Midbrain (tissue), 1 donor: ENCODE measurements at regions not wholly inside any gene's neighbourhood (a gene's known extent, or its start where the extent isn't known, plus 50 kb on each side); places are given as distances from the start of the nearest gene placed in this dataset.
"Not testable (repeated sequence)": the region's sequence is repeated elsewhere in the genome, so short reads cannot be mapped to it uniquely, and the experiment has no call there.

Experiments used
- DNase-seq: peaks from one replicate; lab custom pipeline; 2025; lab: John Stamatoyannopoulos, UW

GRCh38 chr1:58062635-58063034 lies 483.9 kb downstream of the OMA1 start:
- no peak for DNase-seq

GRCh38 chr1:58060559-58061170 lies 485.9 kb downstream of the OMA1 start:
- DNase-seq, result no peak

- DNase-seq, result no peak
Observed at GRCh38 chr1:58059789-58060188, 486.7 kb downstream of the OMA1 start.

GRCh38 chr1:58058323-58058722 lies 488.2 kb downstream of the OMA1 start:
- no peak for DNase-seq

GRCh38 chr1:58057826-58058225 lies 488.7 kb downstream of the OMA1 start:
- DNase-seq, result no peak

GRCh38 chr1:58051187-58051586 lies 495.3 kb downstream of the OMA1 start:
- not testable (repeated sequence) for DNase-seq

- DNase-seq, result no peak
Observed at GRCh38 chr1:58047265-58047858, 499.2 kb downstream of the OMA1 start.

- DNase-seq, result no peak
Observed at GRCh38 chr1:58045094-58045705, 501.3 kb downstream of the OMA1 start.

GRCh38 chr1:58041621-58042020 lies 504.9 kb downstream of the OMA1 start:
- DNase-seq, result no peak

- no peak for DNase-seq
Observed at GRCh38 chr1:58038574-58038973, 508.0 kb downstream of the OMA1 start.

- no peak for DNase-seq
Observed at GRCh38 chr1:58035523-58035922, 511.0 kb downstream of the OMA1 start.

- no peak for DNase-seq
Observed at GRCh38 chr1:58033311-58033710, 513.2 kb downstream of the OMA1 start.

GRCh38 chr1:58032611-58033073 lies 513.9 kb downstream of the OMA1 start:
- no peak for DNase-seq

GRCh38 chr1:58031416-58031815 lies 515.1 kb downstream of the OMA1 start:
- DNase-seq, result no peak

GRCh38 chr1:58030456-58030855 lies 516.1 kb downstream of the OMA1 start:
- DNase-seq, result no peak

- no peak for DNase-seq
Observed at GRCh38 chr1:58017641-58018040, 528.9 kb downstream of the OMA1 start.

- DNase-seq, result no peak
Observed at GRCh38 chr1:58013237-58013636, 533.3 kb downstream of the OMA1 start.

GRCh38 chr1:58011978-58012377 lies 534.5 kb downstream of the OMA1 start:
- DNase-seq, result no peak

- no peak for DNase-seq
Observed at GRCh38 chr1:58006421-58007046, 540.0 kb downstream of the OMA1 start.

GRCh38 chr1:58005212-58005611 lies 541.3 kb downstream of the OMA1 start:
- no peak for DNase-seq

GRCh38 chr1:58003988-58004387 lies 542.5 kb downstream of the OMA1 start:
- DNase-seq, result no peak

GRCh38 chr1:58003059-58003458 lies 543.5 kb downstream of the OMA1 start:
- no peak for DNase-seq

GRCh38 chr1:58000821-58001220 lies 545.7 kb downstream of the OMA1 start:
- no peak for DNase-seq
